ENCODE measurements at regions not wholly inside any gene's neighbourhood (a gene's known extent, or its start where the extent isn't known, plus 50 kb on each side); places are given as distances from the start of the nearest gene placed in this dataset.

DNA sequence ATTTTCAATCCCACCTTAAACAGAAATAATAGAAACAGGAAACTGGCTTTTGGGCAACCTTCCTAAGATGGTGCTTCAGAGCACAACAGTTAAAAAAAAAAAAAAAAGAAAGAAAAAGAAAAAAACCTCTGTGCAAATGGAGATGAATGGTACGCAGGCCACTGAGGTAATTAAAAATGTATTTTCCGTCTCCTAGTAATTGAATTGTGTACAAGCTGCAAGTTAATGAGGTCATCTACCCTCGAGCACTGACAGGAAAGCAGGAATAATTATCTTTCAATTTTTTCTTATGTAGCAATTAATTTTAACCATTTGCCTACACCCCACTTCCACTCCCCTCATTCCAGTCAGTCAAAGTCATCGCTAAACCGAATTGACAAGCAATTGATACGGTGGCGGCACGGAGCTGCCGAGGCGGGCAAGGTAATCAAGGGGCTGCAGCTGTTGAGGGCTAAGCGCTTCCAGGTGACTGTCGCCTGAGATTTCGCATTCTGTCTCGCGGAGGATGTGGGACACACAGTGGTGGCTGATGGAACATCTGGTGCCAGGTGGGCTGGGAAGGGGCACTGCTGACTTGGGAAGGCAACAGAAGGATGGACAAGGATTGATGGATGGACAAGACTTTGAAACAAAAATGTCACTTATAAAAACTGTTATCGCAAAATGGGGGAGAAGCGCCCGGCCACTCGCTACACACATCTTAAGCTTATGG, 109.4 kb downstream of the RCN1 start:
- DNase-seq (ENCODE audit: low spot score), result no peak

DNA sequence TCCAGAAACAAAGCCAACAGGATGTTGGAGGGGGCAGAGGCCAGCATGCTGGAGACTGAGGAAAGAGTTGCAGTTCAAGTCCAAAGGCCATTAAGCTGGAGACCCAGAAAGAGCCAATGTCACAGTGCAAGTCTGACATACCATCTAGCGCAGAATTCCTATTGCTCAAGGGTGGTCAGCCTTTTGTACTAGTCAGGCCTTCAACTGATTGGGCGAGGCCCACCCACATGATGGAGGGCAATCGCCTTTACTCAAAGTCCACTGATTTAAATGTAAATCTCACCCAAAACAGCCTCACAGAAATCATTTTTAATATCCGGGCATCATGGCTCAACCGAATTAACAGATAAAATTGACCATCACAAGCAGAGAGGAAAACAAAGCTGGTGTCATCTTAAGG, 113.9 kb downstream of the RCN1 start:
- no peak for DNase-seq (ENCODE audit: low spot score)

DNA sequence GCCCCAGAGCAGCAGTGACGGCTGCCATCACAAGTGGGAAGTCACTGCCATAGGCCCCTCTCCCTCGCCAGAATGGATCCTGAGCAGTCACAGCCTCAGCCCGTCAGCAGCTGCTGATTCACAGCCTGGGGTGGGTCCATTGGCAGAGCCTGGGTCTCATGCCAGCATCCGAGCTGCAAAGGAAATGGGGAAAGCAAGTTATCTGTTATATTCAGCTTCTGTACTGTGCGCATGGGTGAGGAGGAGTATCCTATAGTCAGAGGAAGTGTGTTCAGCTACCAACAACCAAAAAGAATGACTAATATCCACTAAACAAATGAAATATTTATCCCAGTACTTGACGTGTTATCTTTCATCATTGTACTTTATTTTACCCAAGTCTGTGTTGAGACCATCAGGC, 119.7 kb downstream of the RCN1 start:
- DNase-seq (ENCODE audit: low spot score), result no peak

DNA sequence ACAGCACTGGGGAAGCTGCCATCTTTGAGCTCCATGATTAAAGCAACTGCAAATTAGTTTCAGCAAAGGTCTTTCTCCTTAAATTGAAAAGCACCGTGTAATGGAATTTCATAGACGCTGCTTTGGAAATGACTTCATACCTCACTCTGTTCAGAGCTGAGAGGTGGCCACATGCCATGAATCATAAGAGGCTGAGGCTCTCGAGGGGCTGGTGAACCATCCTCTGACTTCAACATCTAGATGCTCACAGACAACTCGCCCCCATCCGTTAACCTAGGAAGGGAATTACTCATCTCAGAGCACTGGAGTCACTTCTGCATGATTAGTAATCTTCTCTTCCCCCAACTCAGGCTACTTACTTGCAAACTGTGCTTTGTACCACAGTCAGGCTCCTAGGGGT, 122.3 kb downstream of the RCN1 start:
- DNase-seq (ENCODE audit: low spot score), result no peak

DNA sequence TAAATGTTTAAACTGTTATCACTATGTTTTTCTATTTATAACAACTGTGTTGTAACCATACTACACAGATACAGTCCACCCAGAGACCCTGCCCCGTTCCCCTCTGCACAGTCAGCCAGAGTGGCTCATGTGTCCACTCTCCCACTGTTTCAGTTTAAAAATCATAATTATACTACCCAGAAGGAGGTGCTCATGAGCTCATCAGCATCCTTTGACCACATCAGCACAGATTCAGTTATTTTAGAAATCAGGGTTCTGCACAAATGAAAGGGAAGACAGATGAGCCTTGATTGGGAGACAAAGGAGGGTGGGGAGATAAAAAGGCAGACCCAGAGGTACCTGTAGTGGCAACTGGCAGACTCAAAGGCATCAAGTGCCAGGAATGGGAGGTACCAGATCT, 124.3 kb downstream of the RCN1 start:
- DNase-seq (ENCODE audit: low spot score), result no peak

DNA sequence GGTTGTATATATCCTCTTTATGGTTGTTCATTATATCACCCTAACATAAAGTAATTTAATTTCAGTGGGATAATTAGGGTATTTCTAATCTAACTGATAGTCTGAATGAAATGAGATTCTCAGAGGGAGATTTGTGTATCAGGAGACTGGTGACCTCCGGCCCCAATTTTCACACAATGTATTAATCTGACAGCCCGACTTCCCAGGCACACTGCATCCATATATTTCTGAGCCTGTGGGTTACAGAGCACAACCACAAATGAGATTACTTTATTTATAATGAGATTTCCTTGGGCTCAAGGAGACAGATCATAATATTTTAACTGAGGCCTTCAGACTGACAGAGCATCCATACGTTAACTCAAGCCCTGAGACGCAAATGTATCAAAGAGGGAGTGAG, 125.9 kb downstream of the RCN1 start:
- DNase-seq (ENCODE audit: low spot score), result no peak

DNA sequence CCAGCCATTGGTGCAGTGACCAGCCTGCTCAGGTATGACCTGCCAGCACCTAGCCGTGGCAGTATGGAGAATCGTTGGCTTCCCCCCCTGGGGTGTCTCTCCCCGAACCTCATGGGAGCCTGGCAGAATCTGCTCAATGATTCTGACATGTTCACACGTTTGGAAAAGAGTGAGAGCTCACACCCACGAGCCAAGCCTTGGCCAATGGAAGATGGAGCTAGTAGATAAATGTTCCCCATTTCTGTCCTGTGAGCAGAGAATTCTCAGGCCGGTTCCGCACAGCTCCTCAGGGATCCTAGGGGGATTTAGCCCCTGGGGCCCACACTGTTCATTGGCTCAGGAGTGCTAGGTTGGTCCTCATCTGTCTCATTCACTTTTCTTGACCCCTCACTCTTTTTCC, 128.4 kb downstream of the RCN1 start:
- DNase-seq (ENCODE audit: low spot score), result no peak

DNA sequence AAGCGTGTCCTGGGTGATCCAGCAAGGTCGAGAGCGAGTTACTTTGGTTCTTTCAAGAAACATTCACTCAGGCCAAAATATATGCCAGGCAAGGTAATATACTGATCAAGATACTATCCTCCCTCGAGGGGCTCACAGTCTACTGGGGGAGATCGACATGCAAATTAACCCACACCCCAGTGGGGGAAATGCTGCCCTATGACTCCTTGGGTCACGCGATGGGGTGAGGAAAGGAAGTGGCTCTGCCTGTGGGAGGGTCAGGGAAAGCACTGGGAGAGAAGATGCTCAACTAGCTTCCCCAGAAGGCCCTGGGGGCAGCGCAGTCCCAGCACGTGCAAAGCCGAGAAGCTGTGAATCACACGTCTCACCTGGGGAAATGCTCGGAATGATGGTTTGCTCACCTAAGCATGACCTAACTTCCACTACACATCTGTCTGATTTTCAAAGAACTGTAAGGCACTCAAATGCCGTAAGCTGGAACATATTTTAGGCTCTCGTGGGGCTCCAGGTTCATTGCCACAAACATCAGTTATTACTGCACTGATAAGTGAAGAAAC, 130.7 kb downstream of the RCN1 start:
- no peak for DNase-seq (ENCODE audit: low spot score)

DNA sequence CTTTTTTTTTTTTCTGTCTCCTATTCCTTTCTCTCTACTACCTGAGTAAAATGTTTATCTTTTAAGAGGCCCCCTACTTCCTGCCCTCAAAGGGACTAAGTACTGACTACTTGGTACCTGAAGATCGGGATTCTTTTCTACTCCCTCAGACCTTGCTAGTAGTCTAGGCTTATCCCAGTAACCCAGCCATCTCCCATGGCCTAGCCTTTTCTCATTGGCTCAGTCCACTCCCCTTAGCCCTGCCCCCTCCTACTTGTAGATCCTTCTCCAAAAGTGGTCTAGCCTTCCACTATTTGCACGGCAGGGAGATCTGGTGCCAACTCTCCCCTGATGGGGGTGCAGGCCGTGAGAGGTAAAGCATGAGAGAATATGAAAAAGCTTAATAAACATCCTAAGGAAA, 133.7 kb downstream of the RCN1 start:
- DNase-seq (ENCODE audit: low spot score), result no peak

DNA sequence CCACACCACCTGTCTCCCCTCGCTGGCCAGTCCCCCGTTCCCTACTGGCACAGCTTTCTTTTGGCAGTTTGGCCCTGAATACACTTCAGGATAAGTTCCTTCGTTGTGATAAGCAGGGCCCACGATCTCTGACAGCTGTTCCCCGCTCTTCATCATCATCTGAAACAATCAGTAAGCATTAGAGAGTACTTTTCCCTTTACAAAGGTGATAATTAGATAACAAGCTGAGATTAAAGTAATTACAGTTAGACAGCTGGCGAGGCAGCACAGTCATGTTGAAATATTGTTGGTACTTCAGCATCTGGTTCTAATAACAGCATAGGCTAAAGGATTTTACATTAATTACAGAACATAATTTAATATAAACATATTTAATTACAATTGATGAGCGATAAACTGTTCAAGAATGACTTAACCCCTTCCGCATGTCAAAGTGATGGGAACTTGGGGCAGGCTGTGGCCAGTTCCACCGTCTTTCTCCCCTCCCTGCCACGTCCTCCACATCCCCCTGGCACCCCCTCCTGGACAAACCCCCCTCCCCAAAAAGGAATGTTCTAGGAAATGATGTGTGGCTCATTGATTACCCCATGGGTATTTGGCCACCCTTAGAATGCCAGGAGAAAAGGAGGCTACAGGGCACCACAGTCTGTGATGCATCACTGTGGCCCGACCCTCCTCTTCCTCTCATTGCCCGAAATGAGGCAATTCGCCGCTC, 134.9 kb downstream of the RCN1 start:
- peak; percentile 75 for DNase-seq (ENCODE audit: low spot score)

DNA sequence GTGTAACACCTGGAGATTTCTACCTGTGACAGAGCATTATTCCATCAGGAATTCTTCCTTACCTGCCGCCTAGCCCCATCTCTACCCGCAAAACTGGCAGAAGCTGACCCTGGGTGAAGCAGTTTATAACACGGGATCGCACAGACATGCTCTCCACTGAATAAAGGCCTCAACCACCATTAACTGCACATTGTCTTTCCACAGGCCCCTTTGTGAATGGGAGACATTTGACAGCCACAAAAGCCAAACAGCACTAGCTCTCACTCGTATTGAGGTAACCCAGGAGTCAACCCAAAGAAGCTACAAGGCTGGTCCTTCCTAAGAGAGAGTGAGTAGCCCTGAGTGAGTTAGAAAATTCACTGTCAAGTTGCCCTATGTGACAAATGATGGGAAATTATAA, 135.6 kb downstream of the RCN1 start:
- DNase-seq (ENCODE audit: low spot score), result no peak

DNA sequence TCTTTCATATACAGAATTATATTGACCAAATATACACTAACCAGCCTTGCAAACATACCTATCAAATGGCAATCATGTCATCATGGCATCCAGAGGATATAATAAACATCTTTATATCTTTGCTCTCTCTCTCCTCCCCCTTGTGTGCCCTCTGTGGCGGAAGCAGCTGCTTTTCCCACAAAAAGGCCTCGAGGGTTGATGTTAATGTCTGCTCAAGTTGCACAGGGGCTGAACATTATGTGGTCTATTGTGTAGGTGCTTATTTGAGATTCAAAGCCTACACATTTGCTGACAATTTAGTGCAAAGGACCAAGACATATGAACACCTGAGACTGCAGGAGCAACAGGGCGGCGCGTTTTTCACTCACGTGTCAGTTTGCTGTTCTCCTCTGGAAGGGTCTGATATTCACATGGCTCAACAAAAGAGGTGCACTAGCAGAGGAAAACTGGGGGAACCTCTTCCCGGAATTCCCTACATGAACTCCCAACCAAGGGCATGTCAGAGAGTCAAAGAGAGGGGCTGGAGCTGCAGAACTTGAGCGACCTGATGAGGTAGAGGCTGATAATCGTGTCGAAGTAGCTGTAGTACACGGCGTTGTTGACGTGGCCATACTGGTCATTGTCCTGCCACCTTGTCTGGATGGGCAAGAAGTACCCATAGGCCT, 138.8 kb downstream of the RCN1 start:
- DNase-seq (ENCODE audit: low spot score), result no peak

DNA sequence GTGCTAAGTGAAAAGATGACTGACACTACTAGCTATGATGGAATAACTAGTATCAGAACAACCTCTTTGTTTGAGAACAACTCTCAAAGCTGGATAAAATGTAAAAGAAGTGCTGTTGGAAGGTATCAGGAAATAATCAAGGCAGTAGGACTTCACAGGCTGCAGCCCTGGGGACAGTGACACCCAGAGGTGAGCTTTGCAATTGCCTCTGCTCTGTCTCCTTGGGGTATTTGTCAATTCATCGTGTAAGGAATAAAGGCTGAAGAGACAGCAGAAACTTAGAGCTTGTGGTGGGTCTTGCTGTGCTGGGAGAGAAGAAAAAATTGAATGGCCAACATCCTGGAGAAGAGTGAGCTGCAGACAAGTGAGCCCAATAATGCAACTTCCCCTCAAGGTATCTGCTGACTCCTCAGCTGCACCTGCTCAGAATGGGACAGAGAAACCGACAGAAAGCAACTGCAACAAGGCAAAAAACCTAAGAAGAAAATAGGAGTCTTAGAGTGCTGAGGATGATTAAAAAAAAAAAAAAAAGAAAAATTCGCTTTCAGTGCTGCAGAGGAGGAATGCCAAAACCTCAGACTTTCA, 141.1 kb downstream of the RCN1 start:
- DNase-seq (ENCODE audit: low spot score), result peak; percentile 72

DNA sequence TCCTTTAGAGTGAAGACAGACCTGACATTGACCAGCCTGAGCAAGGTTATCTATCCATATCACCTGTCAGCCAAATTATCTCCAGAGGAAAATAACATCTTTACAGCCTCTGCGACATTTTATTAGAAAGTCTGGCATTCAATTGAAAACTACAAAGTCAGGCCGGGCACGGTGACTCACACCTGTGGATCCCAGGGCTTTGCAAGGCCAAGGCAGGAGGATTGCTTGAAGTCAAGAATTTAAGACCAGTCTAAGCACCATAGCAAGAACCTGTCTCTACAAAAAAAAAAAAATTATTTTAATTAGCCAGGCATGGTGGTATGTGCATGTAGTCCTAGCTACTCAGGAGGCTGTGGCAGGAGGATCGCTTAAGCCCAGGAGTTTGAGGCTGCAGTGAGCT, 141.6 kb downstream of the RCN1 start:
- DNase-seq (ENCODE audit: low spot score), result no peak

DNA sequence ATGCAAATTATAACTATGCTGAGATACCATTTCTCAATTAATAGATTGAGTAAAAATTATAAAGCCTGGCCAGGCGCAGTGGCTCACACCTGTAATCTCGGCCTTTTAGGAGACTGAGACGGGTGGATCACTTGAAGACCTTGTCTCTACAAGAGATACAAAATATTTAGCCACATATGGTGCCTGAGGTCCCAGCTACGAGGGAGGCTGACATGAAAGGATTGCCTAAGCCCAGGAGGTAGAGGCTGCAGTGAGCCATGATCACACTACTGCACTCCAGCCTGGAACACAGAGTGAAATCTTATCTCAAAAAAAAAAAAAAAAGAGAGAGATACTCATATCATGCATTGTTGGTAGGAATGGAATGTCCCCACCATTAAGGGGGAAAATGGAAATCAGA, 142.4 kb downstream of the RCN1 start:
- no peak for DNase-seq (ENCODE audit: low spot score)

DNA sequence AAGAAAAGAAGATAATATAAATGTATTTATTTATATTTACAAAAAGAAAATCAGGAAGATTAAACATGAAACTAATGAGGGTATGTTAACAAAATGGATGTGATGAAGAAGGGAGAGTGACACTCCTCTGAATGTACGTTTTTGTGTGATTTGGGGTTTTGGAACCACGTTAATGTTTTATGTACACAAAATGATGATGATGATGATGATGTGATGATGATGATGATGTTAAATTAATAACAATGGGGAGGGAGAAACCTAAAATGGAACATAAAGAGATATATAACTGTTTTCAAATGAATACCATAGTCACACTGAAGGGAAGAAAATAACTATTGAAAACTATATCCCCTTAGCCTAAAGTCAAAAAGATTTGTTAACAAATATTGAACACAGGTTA, 143.1 kb downstream of the RCN1 start:
- DNase-seq (ENCODE audit: low spot score), result no peak

DNA sequence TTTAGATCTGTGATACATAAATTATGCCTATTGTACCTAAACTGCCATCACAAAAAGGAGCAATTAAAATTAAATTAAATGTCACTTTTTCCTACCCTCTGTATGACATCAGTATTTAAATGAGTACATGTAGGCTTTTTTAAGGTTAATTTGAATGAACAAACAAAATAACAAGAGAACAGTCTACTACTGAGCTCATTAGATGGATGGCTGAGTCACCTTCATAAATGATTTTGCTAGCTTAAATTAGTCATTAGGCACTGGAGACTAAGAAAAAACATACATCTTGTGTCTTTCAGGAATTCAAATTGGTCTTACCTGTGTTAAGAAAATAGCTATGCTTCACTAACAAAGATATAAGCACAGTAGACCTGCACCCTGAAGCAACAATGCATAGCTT, 153.6 kb downstream of the RCN1 start:
- no peak for DNase-seq (ENCODE audit: low spot score)

DNA sequence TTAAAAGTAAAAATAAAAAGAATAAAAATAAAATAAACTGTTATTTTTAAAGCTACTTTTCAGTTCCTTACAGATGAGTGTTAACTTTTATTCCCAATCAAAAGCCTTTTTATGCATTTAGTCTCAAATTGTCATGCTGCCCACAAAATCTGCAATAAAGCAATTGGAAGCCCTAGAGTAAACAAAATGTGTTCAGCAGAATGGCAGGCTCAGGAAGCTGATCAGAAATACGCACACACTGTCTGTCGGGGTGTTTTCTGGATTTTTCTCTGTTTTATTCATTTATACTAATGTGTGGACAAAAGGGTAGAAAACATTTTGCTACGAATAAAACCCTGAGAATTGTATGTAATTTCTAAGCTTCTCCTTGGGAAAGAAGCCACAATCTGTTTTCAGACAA, 162.8 kb downstream of the RCN1 start:
- DNase-seq (ENCODE audit: low spot score), result no peak

DNA sequence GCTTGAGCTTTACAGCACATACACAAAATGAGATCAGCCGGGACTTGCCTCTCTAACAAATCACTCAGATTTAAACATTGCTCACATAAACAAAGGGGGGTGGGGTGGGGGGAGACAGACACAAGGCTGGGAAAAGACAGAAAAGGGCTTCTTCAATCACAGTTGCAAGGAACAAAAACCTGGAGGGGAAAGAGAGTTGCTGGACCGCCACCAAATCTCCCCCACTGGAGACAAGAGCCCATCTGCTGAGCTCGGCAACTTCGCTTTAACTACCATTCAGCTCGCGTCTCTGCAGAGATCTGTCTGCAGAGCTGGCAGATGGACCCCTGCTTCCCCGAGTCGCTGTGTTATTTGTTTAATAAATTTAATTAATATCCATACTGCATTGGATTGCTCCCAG, 165.0 kb downstream of the RCN1 start:
- peak; percentile 84 for DNase-seq (ENCODE audit: low spot score)

DNA sequence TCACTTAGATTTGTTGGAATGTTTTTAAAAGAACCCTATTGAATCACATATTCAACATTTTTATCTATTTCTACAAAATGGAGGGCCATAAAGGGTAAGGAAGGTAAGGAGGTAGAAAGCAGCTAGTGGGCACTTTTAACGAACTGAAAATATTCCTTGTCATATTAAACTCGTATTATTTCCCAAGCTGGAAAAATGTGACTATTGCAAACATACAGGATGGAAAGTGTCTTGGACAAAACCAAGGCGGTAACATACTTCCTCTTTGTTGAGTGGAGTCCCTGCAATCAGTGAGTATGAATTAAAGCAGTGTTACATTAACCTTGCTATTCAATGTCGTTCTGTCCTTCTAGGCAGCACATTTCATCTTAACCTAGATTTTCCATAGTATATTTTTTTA, 165.6 kb downstream of the RCN1 start:
- no peak for DNase-seq (ENCODE audit: low spot score)

DNA sequence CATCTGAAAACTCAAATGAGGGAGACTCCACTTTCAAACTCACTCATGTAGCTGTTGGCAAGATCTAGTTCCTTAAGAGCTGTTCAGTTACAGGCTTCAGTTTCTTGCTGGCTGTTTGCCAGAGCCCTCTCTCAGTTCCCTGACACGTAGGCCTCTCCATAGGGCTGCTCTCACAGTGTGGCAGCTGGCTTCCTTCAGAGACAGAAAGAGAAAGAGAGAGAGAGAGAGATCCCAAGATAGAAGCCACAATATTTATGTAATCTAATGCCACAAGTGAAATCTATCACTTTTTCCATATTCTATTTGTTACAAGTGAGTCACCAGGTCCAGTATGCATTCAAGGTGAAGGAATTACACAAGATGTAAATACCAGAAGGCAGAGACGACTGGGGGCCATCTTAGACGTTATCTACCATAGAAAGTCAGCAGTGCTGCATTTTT, 168.8 kb downstream of the RCN1 start:
- no peak for DNase-seq (ENCODE audit: low spot score)

DNA sequence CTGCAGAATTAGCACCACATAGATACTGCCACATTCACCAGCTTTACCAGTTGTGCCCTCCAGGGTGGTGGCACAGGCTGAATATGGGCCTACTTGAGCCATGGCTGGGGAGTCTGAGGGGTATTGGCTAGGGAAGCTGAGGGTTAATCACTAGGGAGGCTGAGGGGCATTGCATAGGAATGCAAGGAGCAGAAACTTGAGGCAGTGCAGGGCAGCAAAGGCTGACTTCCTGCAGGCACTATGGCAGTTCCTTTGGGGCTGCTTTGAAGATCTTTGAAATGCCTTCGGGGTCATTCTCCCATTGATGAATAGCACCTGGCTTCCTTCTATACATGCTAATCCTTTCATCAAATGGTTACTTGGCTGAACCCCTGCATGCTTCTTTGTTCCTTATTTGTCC, 171.5 kb downstream of the RCN1 start:
- no peak for DNase-seq (ENCODE audit: low spot score)

DNA sequence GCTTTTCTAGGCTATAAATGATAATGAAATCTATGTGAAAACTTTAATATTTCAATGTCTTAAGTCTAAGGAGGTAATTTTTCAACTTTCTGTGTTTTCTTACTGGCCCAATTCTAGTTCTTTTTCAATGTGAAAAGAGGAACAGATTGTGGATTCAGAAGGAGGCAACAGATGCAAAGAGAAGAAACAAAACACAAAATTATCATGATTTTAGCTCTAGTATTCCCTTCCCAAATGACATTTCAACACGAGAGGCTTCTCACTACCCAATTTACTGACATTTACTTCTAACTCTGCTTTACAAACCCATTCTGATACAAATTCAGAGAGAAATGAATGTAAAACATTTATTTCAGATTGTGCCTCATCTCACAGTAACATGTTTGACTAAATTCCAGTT, 169.4 kb downstream of the WT1 start:
- DNase-seq (ENCODE audit: low spot score), result no peak
